ENCODE measurements at regions not wholly inside any gene's neighbourhood (a gene's known extent, or its start where the extent isn't known, plus 50 kb on each side); places are given as distances from the start of the nearest gene placed in this dataset.

DNA sequence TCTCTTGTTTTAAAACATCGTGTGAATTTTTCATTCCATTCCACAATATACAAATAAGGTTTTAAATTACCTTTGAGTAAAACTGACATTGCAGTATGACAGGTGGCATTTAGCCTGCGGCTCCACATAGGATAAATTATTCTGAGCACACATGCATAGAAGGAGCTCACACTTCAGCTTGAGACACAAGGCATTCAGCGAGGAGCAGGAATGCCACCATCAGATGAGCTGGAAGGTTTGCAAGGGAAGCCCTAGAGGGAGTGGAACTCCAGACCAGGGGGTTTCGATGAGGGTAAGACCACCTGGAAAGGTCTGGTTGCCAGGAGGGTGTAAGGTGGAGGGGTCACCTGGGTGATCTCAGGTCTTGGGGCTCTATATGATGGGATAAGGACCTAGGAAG is 259.0 kb upstream of the ADRA1B start:
- TF ChIP-seq, protein P1, sequence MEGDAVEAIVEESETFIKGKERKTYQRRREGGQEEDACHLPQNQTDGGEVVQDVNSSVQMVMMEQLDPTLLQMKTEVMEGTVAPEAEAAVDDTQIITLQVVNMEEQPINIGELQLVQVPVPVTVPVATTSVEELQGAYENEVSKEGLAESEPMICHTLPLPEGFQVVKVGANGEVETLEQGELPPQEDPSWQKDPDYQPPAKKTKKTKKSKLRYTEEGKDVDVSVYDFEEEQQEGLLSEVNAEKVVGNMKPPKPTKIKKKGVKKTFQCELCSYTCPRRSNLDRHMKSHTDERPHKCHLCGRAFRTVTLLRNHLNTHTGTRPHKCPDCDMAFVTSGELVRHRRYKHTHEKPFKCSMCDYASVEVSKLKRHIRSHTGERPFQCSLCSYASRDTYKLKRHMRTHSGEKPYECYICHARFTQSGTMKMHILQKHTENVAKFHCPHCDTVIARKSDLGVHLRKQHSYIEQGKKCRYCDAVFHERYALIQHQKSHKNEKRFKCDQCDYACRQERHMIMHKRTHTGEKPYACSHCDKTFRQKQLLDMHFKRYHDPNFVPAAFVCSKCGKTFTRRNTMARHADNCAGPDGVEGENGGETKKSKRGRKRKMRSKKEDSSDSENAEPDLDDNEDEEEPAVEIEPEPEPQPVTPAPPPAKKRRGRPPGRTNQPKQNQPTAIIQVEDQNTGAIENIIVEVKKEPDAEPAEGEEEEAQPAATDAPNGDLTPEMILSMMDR (IDR thresholded peaks at IDR 0.05): no peak
- no peak for TF ChIP-seq POLR2A (IDR thresholded peaks at IDR 0.05)
- no peak for TF ChIP-seq POLR2AphosphoS5 (IDR thresholded peaks at IDR 0.05)
